ENCODE measurements at regions not wholly inside any gene's neighbourhood (a gene's known extent, or its start where the extent isn't known, plus 50 kb on each side); places are given as distances from the start of the nearest gene placed in this dataset.

GRCh38 chr15:95141486-95141885, 910.1 kb downstream of the MCTP2 start:
- Histone ChIP-seq H3K36me3 (ENCODE audit: control insufficient read depth, insufficient read depth, low read length) (no peaks in the 10 kb centered on the region), H3K79me2 (ENCODE audit: control insufficient read depth, insufficient read depth, low read length) (no peaks in the 10 kb centered on the region), H2AFZ (ENCODE audit: low read length) (no peak overlapping the region), H3K4me3 (replicated peaks in 1 of 4; ENCODE audit: control extremely low read depth in 1 of 4, insufficient read depth in 1 of 4, low read depth in 3 of 4, low read length in 4 of 4) (no peak overlapping the region), H3K4me1 (ENCODE audit: control insufficient read depth, extremely low read depth, insufficient read depth, low read length) (no peaks in the 10 kb centered on the region), H3K27ac (ENCODE audit: insufficient read depth, low read length) (no peak overlapping the region), H3K9me3 (ENCODE audit: control insufficient read depth, insufficient read depth, low read depth, low read length) (no peaks in the 10 kb centered on the region), H3K9ac (ENCODE audit: insufficient read depth, low read length) (no peak overlapping the region), H3K4me2 (ENCODE audit: extremely low read depth, insufficient read depth, low read length) (no peak overlapping the region), H4K20me1 (ENCODE audit: control insufficient read depth, extremely low read depth, insufficient read depth, low read length) (no peaks in the 10 kb centered on the region), H3K27me3 (ENCODE audit: control insufficient read depth, insufficient read depth, low read length) (no peaks in the 10 kb centered on the region)
- TF ChIP-seq EZH2 (IDR thresholded peaks at IDR 0.05; ENCODE audit: low read length, missing control alignments) = no peak
- DNase-seq (ENCODE audit: low read depth in 2 of 2) = peak; percentile 41 to 83

DNA sequence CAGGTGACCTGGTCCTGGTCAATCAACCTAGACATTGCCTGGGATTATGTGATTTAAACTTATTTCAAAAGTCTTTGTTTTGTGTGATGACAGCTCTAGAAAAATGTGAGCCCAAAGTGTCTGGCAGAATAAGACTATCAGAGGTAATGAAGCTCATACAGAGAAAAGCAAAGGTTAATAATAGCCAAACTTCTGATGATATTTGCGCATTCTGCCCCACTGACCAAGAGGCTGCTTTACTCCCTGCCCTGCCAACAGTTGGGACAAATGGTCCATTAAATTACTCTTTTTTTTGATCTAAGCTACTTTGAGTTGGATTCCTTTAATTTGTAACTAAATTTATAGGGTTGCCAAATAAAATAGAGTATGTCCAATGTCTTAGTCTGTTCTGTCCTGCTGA, 911.2 kb downstream of the MCTP2 start:
- no peak overlapping the region for H3K27ac ChIP-seq (ENCODE audit: insufficient read depth, low read length)
- H3K4me2 ChIP-seq (ENCODE audit: extremely low read depth, insufficient read depth, low read length) = no peak overlapping the region
- no peak overlapping the region for H2AFZ ChIP-seq (ENCODE audit: low read length)

GRCh38 chr15:95146481-95146880, 915.1 kb downstream of the MCTP2 start:
- no peak for DNase-seq (ENCODE audit: low read depth in 2 of 2)
- no peak overlapping the region for H3K4me3 ChIP-seq (replicated peaks in 1 of 4; ENCODE audit: control extremely low read depth in 1 of 4, insufficient read depth in 1 of 4, low read depth in 3 of 4, low read length in 4 of 4)
- no peak overlapping the region for H2AFZ ChIP-seq (ENCODE audit: low read length)
- H3K27me3 ChIP-seq (ENCODE audit: control insufficient read depth, insufficient read depth, low read length) = no peaks in the 10 kb centered on the region
- no peaks in the 10 kb centered on the region for H3K4me1 ChIP-seq (ENCODE audit: control insufficient read depth, extremely low read depth, insufficient read depth, low read length)
- H3K4me2 ChIP-seq (ENCODE audit: extremely low read depth, insufficient read depth, low read length) = no peak overlapping the region
- H4K20me1 ChIP-seq (ENCODE audit: control insufficient read depth, extremely low read depth, insufficient read depth, low read length) = no peaks in the 10 kb centered on the region
- H3K9me3 ChIP-seq (ENCODE audit: control insufficient read depth, insufficient read depth, low read depth, low read length) = no peaks in the 10 kb centered on the region
- TF ChIP-seq CTCF (conservative IDR thresholded peaks at IDR 0.05 in 1 of 2, IDR thresholded peaks at IDR 0.05 in 1 of 2; ENCODE audit: low read depth in 1 of 2, low read length in 2 of 2) = no peak
- no peak for TF ChIP-seq EZH2 (IDR thresholded peaks at IDR 0.05; ENCODE audit: low read length, missing control alignments)
- H3K9ac ChIP-seq (ENCODE audit: insufficient read depth, low read length) = no peak overlapping the region
- no peaks in the 10 kb centered on the region for H3K79me2 ChIP-seq (ENCODE audit: control insufficient read depth, insufficient read depth, low read length)
- H3K27ac ChIP-seq (ENCODE audit: insufficient read depth, low read length) = no peak overlapping the region
- H3K36me3 ChIP-seq (ENCODE audit: control insufficient read depth, insufficient read depth, low read length) = no peaks in the 10 kb centered on the region

More for the DNA sequence above, 911.2 kb downstream of the MCTP2 start:
- Histone ChIP-seq H3K4me1 (ENCODE audit: control insufficient read depth, extremely low read depth, insufficient read depth, low read length) (no peaks in the 10 kb centered on the region), H3K36me3 (ENCODE audit: control insufficient read depth, insufficient read depth, low read length) (no peaks in the 10 kb centered on the region), H3K9me3 (ENCODE audit: control insufficient read depth, insufficient read depth, low read depth, low read length) (no peaks in the 10 kb centered on the region), H4K20me1 (ENCODE audit: control insufficient read depth, extremely low read depth, insufficient read depth, low read length) (no peaks in the 10 kb centered on the region), H3K79me2 (ENCODE audit: control insufficient read depth, insufficient read depth, low read length) (no peaks in the 10 kb centered on the region), H3K27me3 (ENCODE audit: control insufficient read depth, insufficient read depth, low read length) (no peaks in the 10 kb centered on the region), H3K4me3 (replicated peaks in 1 of 4; ENCODE audit: control extremely low read depth in 1 of 4, insufficient read depth in 1 of 4, low read depth in 3 of 4, low read length in 4 of 4) (no peak overlapping the region), H3K9ac (ENCODE audit: insufficient read depth, low read length) (no peak overlapping the region)
- TF ChIP-seq CTCF (conservative IDR thresholded peaks at IDR 0.05 in 1 of 2, IDR thresholded peaks at IDR 0.05 in 1 of 2; ENCODE audit: low read depth in 1 of 2, low read length in 2 of 2) = no peak
- TF ChIP-seq EZH2 (IDR thresholded peaks at IDR 0.05; ENCODE audit: low read length, missing control alignments) = no peak
- no peak for DNase-seq (ENCODE audit: low read depth in 2 of 2)

All from fibroblast of lung (primary cell).